Limb (tissue), 2 donors: ENCODE measurements at regions not wholly inside any gene's neighbourhood (a gene's known extent, or its start where the extent isn't known, plus 50 kb on each side); places are given as distances from the start of the nearest gene placed in this dataset.
A peak's percentile ranks its signal among the peaks of the same experiment; 100 is the strongest.

Experiments used
- DNase-seq, 2 donors: peaks; one replicate each; pipeline ENCODE4 v3.0.0-alpha.2; 2016; ENCODE audit errors: extremely low spot score in 2 of 2

- no peak for DNase-seq
Measured at GRCh38 chr2:9156483-9156882, 50.1 kb upstream of the ASAP2 start.

GRCh38 chr2:9154061-9154460 lies 52.6 kb upstream of the ASAP2 start:
- DNase-seq: no peak

- no peak for DNase-seq
Measured at GRCh38 chr2:9153643-9153980, 53.0 kb upstream of the ASAP2 start.

- peak; percentile 28 to 48 for DNase-seq
Measured at GRCh38 chr2:9152975-9153642, 53.5 kb upstream of the ASAP2 start.

GRCh38 chr2:9150906-9151305 lies 55.7 kb upstream of the ASAP2 start:
- DNase-seq: no peak

GRCh38 chr2:9150568-9150900 lies 56.1 kb upstream of the ASAP2 start:
- DNase-seq: no peak

- no peak for DNase-seq
Measured at GRCh38 chr2:9149726-9150567, 56.7 kb upstream of the ASAP2 start.

- DNase-seq: no peak
Measured at GRCh38 chr2:9149388-9149660, 57.3 kb upstream of the ASAP2 start.

GRCh38 chr2:9146646-9147045 lies 60.0 kb upstream of the ASAP2 start:
- DNase-seq: no peak

- no peak for DNase-seq
Measured at GRCh38 chr2:9145752-9146430, 60.7 kb upstream of the ASAP2 start.

- DNase-seq: no peak
Measured at GRCh38 chr2:9145109-9145751, 61.4 kb upstream of the ASAP2 start.

- DNase-seq: no peak
Measured at GRCh38 chr2:9144617-9145016, 62.0 kb upstream of the ASAP2 start.

GRCh38 chr2:9144046-9144445 lies 62.6 kb upstream of the ASAP2 start:
- DNase-seq: no peak

- DNase-seq: no peak
Measured at GRCh38 chr2:9143264-9143815, 63.3 kb upstream of the ASAP2 start.

GRCh38 chr2:9142551-9143263 lies 63.9 kb upstream of the ASAP2 start:
- peak; percentile 81 to 94 for DNase-seq

GRCh38 chr2:9141706-9142460 lies 64.7 kb upstream of the ASAP2 start:
- DNase-seq: no peak

- DNase-seq: no peak
Measured at GRCh38 chr2:9141091-9141667, 65.4 kb upstream of the ASAP2 start.

- no peak for DNase-seq
Measured at GRCh38 chr2:9140645-9141044, 66.0 kb upstream of the ASAP2 start.

GRCh38 chr2:9139491-9140443 lies 66.8 kb upstream of the ASAP2 start:
- peak; percentile 56 to 90 for DNase-seq
